ENCODE measurements at regions not wholly inside any gene's neighbourhood (a gene's known extent, or its start where the extent isn't known, plus 50 kb on each side); places are given as distances from the start of the nearest gene placed in this dataset.
"Not testable (repeated sequence)": the region's sequence is repeated elsewhere in the genome, so short reads cannot be mapped to it uniquely, and the experiment has no call there.

DNA sequence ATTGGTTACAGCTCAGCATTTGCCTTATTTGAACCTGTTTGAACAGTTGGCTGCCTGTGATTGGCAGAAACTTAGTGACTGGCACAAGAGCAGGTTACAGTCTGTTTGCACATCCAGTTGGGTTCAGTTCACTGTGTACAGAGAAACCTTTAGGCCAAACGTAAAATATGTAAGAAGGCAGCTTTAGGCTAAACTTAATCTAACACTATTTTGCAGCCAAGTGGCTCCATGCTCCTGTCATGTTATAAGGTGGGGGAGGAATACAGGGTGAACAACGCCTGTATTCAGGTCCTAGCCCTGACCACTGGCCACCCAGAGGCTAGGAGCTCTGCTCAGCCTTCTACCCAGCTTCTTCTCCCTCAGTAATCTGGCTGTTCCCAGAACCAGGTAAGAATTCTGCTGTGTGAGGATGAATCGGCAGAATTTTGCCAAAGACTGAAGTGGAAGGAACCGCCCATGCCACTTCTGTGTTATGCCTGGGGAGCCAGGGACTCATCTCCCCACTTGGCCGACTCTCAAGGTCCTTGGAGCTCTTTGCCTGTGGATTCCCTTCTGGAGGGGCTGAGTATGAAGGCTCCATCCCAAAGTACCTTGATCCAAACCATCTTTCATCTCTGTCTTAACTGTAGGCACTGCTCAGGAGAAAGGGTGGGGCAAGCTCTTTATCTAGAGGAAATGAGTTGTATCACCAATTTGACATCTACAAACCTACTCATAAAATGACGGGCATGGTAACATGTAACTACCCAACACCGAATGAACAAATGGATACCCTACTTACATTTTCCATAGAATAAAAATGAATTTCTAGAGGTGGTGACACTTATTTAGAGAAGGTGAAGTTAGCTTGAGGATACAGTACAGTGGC lies 164.4 kb upstream of the NAMPT start:
- DNase-seq (ENCODE audit: low read depth, low spot score): no peak

DNA sequence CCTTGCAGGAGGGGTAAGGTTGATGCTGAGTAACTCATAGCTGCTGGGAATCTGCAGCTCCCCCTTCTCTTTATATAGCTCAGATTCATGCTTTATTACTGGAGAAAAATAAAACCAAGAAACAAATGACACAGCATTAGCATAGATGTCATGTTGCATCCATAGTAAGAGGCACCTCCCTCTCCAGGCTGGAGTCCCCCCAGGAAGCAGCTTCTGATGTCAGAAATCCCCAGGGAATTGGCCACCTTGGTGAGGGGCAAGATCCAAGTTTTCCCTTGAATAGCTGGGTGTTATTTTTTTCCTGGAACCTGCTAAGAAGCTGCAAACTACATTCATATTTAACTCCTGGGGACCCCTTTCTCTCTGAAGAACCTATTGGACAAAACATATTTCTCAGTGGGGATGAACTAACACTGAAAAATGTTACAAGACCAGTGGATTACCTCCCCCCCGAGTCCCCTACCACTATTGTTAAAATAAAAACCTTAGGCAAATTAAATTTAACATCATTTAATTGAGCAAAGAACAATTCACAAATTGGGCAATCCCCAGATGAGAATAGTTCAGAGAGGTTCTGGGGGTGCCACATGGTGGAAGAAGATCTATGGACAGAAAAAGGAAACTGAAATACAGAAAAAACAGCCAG lies 163.7 kb upstream of the NAMPT start:
- no peak for DNase-seq (ENCODE audit: low read depth, low spot score)

GRCh38 chr7:106447318-106447847 lies 162.6 kb upstream of the NAMPT start:
- DNase-seq (ENCODE audit: low read depth, low spot score): no peak

GRCh38 chr7:106445366-106445765 lies 160.6 kb upstream of the NAMPT start:
- not testable (repeated sequence) for DNase-seq (ENCODE audit: low read depth, low spot score)

DNA sequence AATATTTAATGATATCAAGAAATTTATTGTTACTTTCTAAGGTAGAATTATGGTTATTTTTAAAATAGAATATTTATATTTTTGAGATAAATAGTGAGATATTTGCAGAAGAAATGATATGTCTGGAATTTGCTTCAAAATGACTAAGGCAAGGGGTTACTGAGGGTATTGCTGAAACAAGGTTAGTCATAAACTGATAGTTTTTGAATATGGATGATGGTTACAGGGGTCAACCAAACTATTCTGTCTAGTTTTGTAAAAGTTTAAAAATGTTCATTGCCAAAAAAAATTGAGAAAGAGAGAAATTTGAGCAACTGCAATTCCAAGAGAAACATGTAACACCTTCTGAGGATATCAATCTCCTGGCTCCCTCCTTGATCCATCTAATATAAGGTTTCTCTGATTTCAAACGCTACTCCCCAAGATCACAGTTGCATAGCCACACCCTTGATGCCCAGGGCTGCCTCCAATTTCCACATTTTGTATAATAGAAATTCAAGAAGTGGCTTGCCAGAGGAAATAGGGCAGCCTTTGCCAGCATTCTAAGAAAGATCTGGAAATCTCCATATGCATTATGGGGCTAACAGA lies 159.4 kb upstream of the NAMPT start:
- no peak for DNase-seq (ENCODE audit: low read depth, low spot score)

DNA sequence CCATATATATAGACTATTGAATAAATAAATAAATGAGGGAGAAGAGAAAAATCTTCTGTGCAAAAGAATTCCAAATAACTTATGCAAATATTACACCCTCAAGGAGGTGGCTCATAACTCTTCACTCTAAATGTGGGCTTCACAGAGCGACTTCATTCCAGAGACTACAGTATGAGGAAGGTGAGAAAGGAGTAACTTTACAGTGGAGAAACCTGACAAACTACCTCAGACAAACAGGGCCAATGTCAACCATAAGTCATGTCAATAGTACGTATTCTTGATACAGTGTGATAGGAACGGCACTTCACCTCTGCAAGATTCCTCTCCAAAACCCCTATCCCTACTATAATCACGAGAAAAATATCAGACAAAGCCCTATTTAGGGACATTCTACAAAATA lies 158.4 kb upstream of the NAMPT start:
- DNase-seq (ENCODE audit: low read depth, low spot score): no peak

- no peak for DNase-seq (ENCODE audit: low read depth, low spot score)
Observed at GRCh38 chr7:106442476-106442875, 157.7 kb upstream of the NAMPT start.

DNA sequence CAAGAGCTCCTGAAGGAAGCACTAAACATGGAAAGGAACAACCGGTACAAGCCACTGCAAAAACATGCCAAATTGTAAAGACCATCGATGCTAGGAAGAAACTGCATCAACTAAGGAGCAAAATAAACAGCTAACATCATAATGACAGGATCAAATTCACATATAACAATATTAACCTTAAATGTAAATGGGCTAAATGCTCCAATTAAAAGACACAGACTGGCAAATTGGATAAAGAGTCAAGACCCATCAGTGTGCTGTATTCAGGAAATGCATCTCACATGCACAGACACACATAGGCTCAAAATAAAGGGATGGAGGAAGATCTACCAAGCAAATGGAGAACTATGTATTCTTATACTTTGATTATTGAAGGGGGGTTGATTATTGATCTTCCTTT lies 156.6 kb upstream of the NAMPT start:
- not testable (repeated sequence) for DNase-seq (ENCODE audit: low read depth, low spot score)

DNA sequence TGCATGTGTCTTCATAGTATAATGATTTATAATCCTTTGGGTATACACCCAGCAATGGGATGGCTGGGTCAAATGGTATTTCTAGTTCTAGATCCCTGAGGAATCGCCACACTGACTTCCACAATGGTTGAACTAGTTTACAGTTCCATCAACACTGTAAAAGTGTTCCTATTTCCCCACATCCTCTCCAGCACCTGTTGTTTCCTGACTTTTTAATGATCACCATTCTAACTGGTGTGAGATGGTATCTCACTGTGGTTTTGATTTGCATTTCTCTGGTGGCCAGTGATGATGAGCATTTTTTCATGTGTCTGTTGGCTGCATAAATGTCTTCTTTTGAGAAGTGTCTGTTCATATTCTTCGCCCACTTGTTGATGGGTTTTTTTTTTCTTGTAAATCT lies 152.2 kb upstream of the NAMPT start:
- not testable (repeated sequence) for DNase-seq (ENCODE audit: low read depth, low spot score)

GRCh38 chr7:106433377-106433776 lies 148.6 kb upstream of the NAMPT start:
- no peak for DNase-seq (ENCODE audit: low read depth, low spot score)

DNA sequence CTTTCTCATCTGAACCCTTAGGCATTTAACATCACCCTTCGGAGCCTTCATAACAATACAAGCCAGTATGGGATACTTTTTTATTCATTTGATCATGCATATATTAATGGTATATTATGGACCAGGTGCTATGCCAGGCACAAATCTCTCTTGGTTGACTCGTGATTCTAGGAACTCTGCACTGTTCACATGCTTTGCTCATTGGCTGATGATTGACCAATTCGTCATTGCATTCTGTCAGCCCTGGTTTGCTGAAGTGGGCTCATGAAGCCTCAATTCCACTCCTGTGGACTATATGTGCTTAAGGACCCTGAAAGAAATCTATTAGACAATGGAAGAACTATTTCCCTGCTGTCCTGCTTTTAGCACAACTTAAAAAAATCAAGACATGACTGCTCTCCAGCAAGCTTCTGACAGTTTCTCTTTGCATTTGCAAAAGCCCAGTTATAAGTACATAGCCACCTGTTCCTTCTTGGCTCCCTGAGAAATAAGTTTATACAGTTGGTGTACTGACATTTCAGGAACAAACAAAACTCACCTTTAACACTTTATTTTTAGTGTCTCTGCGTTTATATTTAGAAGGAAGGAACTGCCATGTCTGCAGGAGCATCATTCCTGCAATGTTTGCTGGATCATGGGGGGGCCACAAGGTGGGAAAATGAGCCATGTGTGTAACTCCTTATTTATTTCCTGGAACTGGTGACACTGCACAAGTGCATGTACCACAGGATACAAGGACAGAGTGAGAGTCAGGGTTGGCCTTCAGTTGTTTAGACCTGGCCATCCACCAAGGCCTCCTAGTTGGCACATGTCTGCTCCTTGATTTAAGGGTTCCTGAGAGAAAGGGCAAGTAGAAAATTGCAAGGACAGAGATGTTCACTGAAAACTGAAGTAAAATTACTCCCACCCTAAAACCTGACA lies 146.0 kb upstream of the NAMPT start:
- no peak for DNase-seq (ENCODE audit: low read depth, low spot score)

DNA sequence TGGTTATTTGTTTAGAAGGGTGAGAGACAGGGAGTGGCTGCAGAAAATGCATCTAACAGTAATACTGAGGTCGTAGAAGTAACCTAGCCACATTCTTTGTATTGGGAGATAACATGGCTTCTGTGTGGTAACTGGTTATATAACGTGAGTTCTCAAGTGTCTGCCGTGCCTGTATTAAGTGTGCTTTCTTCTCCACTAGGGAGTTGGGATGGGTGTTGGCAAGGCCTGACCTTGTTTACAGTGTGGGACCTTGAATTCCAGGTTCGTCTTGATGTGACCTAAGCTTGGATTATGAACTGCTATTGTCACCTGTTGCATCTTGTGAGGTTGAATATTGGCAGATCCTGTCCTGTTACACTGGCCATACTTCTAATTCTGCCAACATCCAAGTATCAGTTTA lies 145.3 kb upstream of the NAMPT start:
- DNase-seq (ENCODE audit: low read depth, low spot score): no peak

- no peak for DNase-seq (ENCODE audit: low read depth, low spot score)
Observed at GRCh38 chr7:106426803-106427202, 142.0 kb upstream of the NAMPT start.

DNA sequence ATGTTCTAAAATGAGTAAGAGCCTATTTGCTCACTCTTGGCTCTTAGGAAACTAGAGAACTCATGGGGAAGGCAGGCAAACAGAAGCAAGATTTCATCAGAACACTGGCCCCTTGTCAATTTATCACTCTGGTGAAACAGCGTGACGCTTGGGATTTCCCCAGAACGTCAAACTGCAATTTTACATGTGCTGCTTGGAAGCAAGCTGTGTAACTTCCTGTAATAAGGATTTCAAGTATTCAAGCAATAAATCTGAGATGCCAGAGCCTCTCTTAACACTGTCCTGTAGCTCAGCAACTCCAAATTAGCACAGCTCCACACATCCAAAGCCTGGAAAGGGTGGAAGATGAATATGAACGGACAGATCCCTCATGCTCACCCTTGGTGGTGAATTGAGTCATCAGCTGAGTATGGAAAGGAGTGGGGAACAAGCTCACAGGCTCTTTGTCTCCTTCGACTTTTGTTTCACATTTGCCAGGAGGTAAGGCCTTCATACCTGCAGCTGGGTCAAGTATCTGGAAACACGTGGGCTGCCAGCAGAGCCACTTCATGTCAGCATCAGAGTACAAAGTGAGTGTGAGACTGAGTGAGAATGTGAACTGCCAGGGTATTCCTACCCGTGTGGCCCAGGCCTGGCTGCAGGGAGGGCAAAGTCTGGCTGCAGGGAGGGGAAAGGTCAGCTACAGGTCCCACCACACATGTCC lies 140.4 kb upstream of the NAMPT start:
- peak; percentile 79 for DNase-seq (ENCODE audit: low read depth, low spot score)

GRCh38 chr7:106424476-106425016 lies 139.8 kb upstream of the NAMPT start:
- DNase-seq (ENCODE audit: low read depth, low spot score): no peak

GRCh38 chr7:106423821-106424475 lies 139.2 kb upstream of the NAMPT start:
- no peak for DNase-seq (ENCODE audit: low read depth, low spot score)

DNA sequence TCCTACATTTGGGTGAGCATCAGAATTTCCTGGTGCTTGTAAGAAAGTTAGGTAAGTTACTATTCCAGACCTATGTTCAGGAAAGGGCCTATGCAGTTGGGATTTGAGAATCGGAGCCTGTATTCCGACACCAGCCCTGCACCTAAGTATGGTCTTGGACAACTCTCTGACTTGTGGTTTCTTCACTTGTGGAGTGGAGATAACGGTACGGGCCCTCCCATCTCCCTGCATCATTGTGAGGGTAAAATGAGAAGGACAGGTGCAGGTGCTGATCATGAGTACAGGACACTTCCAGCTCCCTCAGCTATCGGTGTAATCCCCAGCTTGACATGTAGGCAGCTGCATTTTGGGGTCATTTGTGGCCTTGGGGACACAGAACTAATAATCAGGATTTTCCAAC lies 138.3 kb upstream of the NAMPT start:
- DNase-seq (ENCODE audit: low read depth, low spot score): no peak

GRCh38 chr7:106421181-106421762 lies 136.5 kb upstream of the NAMPT start:
- peak; percentile 76 for DNase-seq (ENCODE audit: low read depth, low spot score)

DNA sequence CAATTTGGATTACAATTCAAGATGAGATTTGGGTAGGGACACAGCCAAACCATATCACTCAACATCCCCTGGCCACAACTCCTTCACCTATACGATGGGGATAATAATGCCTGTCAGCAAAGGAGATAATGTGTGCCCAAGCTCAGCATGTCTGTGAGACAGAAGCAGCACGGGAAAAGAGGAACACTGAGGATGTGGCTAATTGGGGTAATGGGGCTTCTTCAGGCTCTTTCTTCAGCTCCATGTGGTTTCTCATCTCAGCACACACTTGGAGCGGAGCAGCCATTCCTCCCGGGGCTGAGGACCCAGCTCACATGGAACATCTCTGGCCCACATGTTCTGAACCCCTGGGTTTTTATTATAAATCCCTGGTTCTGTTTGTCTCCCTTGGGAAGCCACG lies 136.0 kb upstream of the NAMPT start:
- DNase-seq (ENCODE audit: low read depth, low spot score): no peak

DNA sequence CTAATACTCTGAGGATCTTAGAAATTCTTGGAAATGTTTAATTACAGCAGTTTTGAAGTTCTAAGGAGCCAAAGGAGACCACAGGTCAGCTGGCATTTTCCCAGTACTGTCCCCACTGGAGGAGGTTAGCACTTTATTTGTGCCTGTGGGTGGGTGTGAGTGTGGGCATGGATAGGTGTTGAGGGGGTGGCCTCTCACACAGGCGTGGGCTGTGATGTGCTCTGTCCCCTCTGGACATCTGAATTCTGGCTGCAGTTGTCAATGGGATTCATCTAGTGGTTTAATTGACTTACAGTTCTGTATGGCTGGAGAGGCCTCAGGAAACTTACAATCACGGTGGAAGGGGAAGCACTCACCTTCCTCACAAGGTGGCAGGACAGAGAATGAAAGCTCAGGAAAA lies 135.4 kb upstream of the NAMPT start:
- no peak for DNase-seq (ENCODE audit: low read depth, low spot score)

Data from smooth muscle cell of the brain vasculature (primary cell).